ENCODE measurements at regions not wholly inside any gene's neighbourhood (a gene's known extent, or its start where the extent isn't known, plus 50 kb on each side); places are given as distances from the start of the nearest gene placed in this dataset.

DNA sequence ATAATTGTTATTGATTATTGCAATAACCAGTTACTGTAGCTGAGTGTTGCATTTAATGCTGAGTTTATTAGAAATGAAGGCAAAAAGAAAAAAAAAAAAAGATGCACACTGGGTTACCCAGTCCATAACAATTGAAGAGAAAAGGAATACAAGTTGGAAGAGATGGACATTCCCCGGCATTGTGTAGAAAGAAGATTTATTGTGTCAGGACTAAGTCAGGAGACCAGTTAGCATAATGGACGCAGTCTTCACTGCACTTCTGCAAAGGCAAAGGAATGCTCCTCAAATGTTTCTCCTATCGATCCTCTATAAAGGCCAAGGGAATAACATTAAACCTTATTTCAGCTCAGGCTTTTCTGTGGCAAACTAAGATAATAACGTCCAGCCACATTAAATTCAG lies 157.8 kb downstream of the INSIG2 start:
- Mint-ChIP-seq H3K27ac (no peak overlapping the region), H3K4me1 (no peaks in the 10 kb centered on the region)
- H3K27me3 ChIP-seq (ENCODE audit: insufficient read depth, low read length, poor library complexity, severe bottlenecking) = no peaks in the 10 kb centered on the region

DNA sequence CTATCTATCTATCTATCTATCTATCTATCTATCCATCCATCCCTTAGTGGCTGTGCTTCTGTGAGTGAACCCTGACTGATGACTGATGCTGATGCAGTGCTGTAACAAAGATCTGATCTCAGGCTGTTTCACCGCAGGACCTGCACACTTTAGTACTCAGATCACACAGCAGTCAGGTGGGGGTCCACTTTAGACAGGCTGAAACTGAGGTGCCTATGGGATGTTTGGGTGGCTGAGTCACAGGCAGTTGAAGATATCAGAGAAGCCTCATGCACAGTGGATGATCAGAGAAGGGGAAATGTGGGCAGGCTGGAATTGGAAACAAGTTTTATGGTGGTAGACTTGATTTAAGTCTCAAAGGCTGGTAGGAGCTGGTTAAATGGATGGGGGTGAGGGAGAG lies 156.4 kb downstream of the INSIG2 start:
- DNase-seq = no peak
- H3K27me3 ChIP-seq (ENCODE audit: insufficient read depth, low read length, poor library complexity, severe bottlenecking) = no peaks in the 10 kb centered on the region
- Mint-ChIP-seq H3K4me1 (no peaks in the 10 kb centered on the region), H3K27me3 (peaks cover 28 to 43% of the 10 kb centered on the region in 2 donors), H3K4me3 (no peak overlapping the region), H3K9me3 (peaks cover 0 to 3% (median 0%) of the 10 kb centered on the region in 5 donors), H3K27ac (no peak overlapping the region), H3K36me3 (no peaks in the 10 kb centered on the region)
- no peaks in the 10 kb centered on the region for H3K4me1 ChIP-seq (ENCODE audit: insufficient read depth, low read length)
- H3K27ac ChIP-seq (ENCODE audit: low read depth, low read length) = no peak overlapping the region
- no peaks in the 10 kb centered on the region for H3K9me3 ChIP-seq (ENCODE audit: low read length)
- no peaks in the 10 kb centered on the region for H3K36me3 ChIP-seq (ENCODE audit: insufficient read depth, low read length)
- POLR2A ChIA-PET = no interaction called here
- no peak overlapping the region for H3K4me3 ChIP-seq (ENCODE audit: low read length)
- CTCF ChIA-PET = no interaction called here

More for the DNA sequence above, 157.8 kb downstream of the INSIG2 start:
- no peak overlapping the region for H3K4me3 Mint-ChIP-seq
- no peak for DNase-seq
- H3K9me3 Mint-ChIP-seq = no peaks in the 10 kb centered on the region
- no peak overlapping the region for H3K27ac ChIP-seq (ENCODE audit: low read depth, low read length)
- H3K4me3 ChIP-seq (ENCODE audit: low read length) = no peak overlapping the region
- no peaks in the 10 kb centered on the region for H3K36me3 ChIP-seq (ENCODE audit: insufficient read depth, low read length)
- CTCF ChIA-PET = no interaction called here
- peaks cover 23 to 44% of the 10 kb centered on the region in 2 donors for H3K27me3 Mint-ChIP-seq
- H3K4me1 ChIP-seq (ENCODE audit: insufficient read depth, low read length) = no peaks in the 10 kb centered on the region
- H3K36me3 Mint-ChIP-seq = no peaks in the 10 kb centered on the region
- POLR2A ChIA-PET = no interaction called here
- H3K9me3 ChIP-seq (ENCODE audit: low read length) = no peaks in the 10 kb centered on the region

DNA sequence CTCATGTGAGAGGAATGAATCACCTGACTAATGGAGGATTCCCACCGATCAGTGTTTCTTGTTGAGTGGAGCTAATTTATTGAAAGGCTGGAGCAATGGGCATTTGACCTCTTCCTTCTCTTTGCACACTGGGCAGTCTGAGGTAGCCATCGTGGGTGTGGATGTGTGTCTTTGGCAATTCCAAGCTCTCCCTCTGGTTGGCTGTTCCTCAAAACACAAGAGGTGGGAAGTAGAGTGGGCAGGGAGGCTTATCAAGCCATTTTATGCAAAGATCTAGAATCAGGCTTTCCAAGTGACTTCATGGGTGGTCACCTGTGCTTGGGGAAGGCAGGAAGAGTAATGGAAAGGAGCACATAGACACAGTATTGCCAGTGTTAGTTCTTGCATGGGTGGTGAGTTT lies 154.8 kb downstream of the INSIG2 start:
- ChIA-PET POLR2A (no interaction called here), CTCF (no interaction called here)
- Histone ChIP-seq H3K27ac (ENCODE audit: low read depth, low read length) (no peak overlapping the region), H3K27me3 (ENCODE audit: insufficient read depth, low read length, poor library complexity, severe bottlenecking) (no peaks in the 10 kb centered on the region), H3K4me1 (ENCODE audit: insufficient read depth, low read length) (no peaks in the 10 kb centered on the region), H3K9me3 (ENCODE audit: low read length) (no peaks in the 10 kb centered on the region), H3K4me3 (ENCODE audit: low read length) (no peak overlapping the region), H3K36me3 (ENCODE audit: insufficient read depth, low read length) (no peaks in the 10 kb centered on the region)
- DNase-seq = no peak
- Mint-ChIP-seq H3K27me3 (peaks cover 22 to 48% of the 10 kb centered on the region in 2 donors), H3K27ac (no peak overlapping the region), H3K4me3 (no peak overlapping the region), H3K9me3 (peaks cover 0 to 6% (median 2%) of the 10 kb centered on the region in 5 donors), H3K36me3 (no peaks in the 10 kb centered on the region), H3K4me1 (no peaks in the 10 kb centered on the region)

DNA sequence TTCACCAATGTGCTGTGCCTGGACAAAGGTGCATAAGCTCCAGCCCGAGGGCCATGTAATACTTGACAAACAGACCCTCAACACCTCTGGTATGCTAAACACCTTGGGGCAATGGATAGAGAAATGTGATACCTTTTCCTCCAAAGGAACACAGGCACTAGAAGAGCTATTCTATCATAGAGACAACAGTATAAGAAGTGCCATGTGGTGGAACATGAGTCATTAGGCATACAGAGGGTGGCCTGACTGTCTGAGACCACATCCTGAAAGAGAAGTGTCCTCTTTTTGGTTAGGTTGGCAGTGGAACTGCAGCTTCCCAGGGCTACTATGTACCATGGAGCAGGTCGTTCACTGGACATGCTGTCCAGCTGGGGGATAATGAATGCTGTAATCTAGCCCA lies 153.9 kb downstream of the INSIG2 start:
- Mint-ChIP-seq H3K4me1 (no peaks in the 10 kb centered on the region), H3K27ac (no peak overlapping the region), H3K4me3 (no peak overlapping the region), H3K9me3 (peaks cover 0 to 8% (median 3%) of the 10 kb centered on the region in 5 donors), H3K27me3 (peaks cover 19 to 56% of the 10 kb centered on the region in 2 donors), H3K36me3 (no peaks in the 10 kb centered on the region)
- Histone ChIP-seq H3K9me3 (ENCODE audit: low read length) (no peaks in the 10 kb centered on the region), H3K4me3 (ENCODE audit: low read length) (no peak overlapping the region), H3K36me3 (ENCODE audit: insufficient read depth, low read length) (no peaks in the 10 kb centered on the region), H3K4me1 (ENCODE audit: insufficient read depth, low read length) (no peaks in the 10 kb centered on the region), H3K27ac (ENCODE audit: low read depth, low read length) (no peak overlapping the region), H3K27me3 (ENCODE audit: insufficient read depth, low read length, poor library complexity, severe bottlenecking) (no peaks in the 10 kb centered on the region)
- ChIA-PET POLR2A (no interaction called here), CTCF (no interaction called here)
- DNase-seq = no peak

DNA sequence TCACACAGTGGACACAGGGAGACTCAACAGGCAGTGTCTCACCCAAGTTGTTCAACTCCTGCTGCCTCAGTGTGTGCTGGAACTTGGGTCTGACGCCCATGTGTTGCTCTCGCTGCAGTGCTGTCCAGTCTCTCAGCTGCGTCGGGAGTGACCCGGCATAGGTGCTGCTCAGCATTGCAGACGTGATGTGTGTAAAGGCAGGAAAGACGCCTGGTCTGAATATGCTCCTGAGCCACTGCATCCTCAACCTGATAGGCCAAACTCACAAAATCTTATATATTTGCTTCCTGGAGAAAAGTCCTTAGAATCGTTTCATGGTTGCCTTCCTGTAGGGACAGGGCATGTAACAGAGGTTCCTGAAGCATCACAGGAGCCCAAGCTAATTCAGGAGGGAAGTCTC lies 152.9 kb downstream of the INSIG2 start:
- no peak overlapping the region for H3K27ac ChIP-seq (ENCODE audit: low read depth, low read length)
- no peak overlapping the region for H3K27ac Mint-ChIP-seq
- H3K9me3 ChIP-seq (ENCODE audit: low read length) = no peaks in the 10 kb centered on the region
- no peak overlapping the region for H3K4me3 Mint-ChIP-seq
- DNase-seq = no peak
- no peaks in the 10 kb centered on the region for H3K36me3 ChIP-seq (ENCODE audit: insufficient read depth, low read length)
- H3K27me3 ChIP-seq (ENCODE audit: insufficient read depth, low read length, poor library complexity, severe bottlenecking) = no peaks in the 10 kb centered on the region
- peaks cover 0 to 9% (median 4%) of the 10 kb centered on the region in 5 donors for H3K9me3 Mint-ChIP-seq
- ChIA-PET CTCF (no interaction called here), POLR2A (no interaction called here)
- H3K4me3 ChIP-seq (ENCODE audit: low read length) = no peak overlapping the region
- no peaks in the 10 kb centered on the region for H3K4me1 ChIP-seq (ENCODE audit: insufficient read depth, low read length)
- H3K27me3 Mint-ChIP-seq = peaks cover 23 to 55% of the 10 kb centered on the region in 2 donors
- H3K4me1 Mint-ChIP-seq = no peaks in the 10 kb centered on the region
- H3K36me3 Mint-ChIP-seq = no peaks in the 10 kb centered on the region

DNA sequence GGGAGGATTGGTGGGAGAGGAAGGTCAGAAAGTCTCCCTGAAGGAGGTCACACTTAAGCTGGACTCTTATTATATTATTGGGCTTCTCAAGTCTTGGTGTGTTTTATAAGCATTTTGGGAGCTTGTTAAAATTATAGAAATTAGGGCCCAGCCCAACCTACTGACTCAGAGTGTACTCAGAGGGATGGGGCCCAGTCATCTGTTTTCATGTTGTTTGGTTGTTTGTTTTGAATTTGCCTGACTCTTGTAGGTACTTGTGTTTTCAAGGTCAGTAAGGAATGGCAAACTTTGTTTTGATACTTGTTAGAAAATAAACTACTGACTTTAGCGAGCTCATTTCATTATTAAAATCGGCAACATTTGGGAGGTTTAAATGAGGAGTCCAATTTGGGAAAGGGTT lies 152.0 kb downstream of the INSIG2 start:
- no peak for DNase-seq
- no peak overlapping the region for H3K27ac ChIP-seq (ENCODE audit: low read depth, low read length)
- no peaks in the 10 kb centered on the region for H3K4me1 Mint-ChIP-seq
- H3K9me3 Mint-ChIP-seq = peaks cover 0 to 9% (median 4%) of the 10 kb centered on the region in 5 donors
- no peak overlapping the region for H3K4me3 Mint-ChIP-seq
- H3K27me3 Mint-ChIP-seq = peaks cover 23 to 55% of the 10 kb centered on the region in 2 donors
- H3K4me3 ChIP-seq (ENCODE audit: low read length) = no peak overlapping the region
- no peaks in the 10 kb centered on the region for H3K36me3 Mint-ChIP-seq
- ChIA-PET CTCF (no interaction called here), POLR2A (no interaction called here)
- H3K4me1 ChIP-seq (ENCODE audit: insufficient read depth, low read length) = no peaks in the 10 kb centered on the region
- no peaks in the 10 kb centered on the region for H3K36me3 ChIP-seq (ENCODE audit: insufficient read depth, low read length)
- H3K9me3 ChIP-seq (ENCODE audit: low read length) = no peaks in the 10 kb centered on the region
- H3K27me3 ChIP-seq (ENCODE audit: insufficient read depth, low read length, poor library complexity, severe bottlenecking) = no peaks in the 10 kb centered on the region
- no peak overlapping the region for H3K27ac Mint-ChIP-seq

DNA sequence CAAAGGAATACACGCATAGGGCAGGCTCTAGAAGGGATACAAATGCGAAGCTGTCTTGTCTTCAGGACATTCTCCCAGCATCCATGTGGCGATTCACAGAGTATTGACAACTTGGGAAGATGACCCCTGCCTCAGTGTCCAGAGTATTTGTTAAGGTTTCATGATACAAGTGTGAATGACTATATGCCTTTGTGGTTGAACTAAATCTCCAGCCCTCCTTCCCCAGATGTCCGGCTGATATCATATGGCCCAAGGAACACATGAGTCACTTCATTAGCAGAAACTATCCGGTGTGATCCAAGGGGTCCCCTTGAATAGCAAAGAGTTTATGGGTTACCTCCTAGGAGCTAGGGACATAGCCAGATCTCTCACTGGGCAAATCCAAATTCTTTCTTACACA lies 151.0 kb downstream of the INSIG2 start:
- H3K27me3 Mint-ChIP-seq = peaks cover 16 to 51% of the 10 kb centered on the region in 2 donors
- H3K9me3 ChIP-seq (ENCODE audit: low read length) = no peaks in the 10 kb centered on the region
- ChIA-PET POLR2A (no interaction called here), CTCF (no interaction called here)
- no peak overlapping the region for H3K27ac ChIP-seq (ENCODE audit: low read depth, low read length)
- H3K36me3 Mint-ChIP-seq = no peaks in the 10 kb centered on the region
- no peak overlapping the region for H3K27ac Mint-ChIP-seq
- no peaks in the 10 kb centered on the region for H3K36me3 ChIP-seq (ENCODE audit: insufficient read depth, low read length)
- H3K4me1 Mint-ChIP-seq = no peaks in the 10 kb centered on the region
- peaks cover 0 to 9% (median 4%) of the 10 kb centered on the region in 5 donors for H3K9me3 Mint-ChIP-seq
- no peak overlapping the region for H3K4me3 Mint-ChIP-seq
- DNase-seq = no peak
- no peak overlapping the region for H3K4me3 ChIP-seq (ENCODE audit: low read length)
- H3K4me1 ChIP-seq (ENCODE audit: insufficient read depth, low read length) = no peaks in the 10 kb centered on the region
- H3K27me3 ChIP-seq (ENCODE audit: insufficient read depth, low read length, poor library complexity, severe bottlenecking) = no peaks in the 10 kb centered on the region

DNA sequence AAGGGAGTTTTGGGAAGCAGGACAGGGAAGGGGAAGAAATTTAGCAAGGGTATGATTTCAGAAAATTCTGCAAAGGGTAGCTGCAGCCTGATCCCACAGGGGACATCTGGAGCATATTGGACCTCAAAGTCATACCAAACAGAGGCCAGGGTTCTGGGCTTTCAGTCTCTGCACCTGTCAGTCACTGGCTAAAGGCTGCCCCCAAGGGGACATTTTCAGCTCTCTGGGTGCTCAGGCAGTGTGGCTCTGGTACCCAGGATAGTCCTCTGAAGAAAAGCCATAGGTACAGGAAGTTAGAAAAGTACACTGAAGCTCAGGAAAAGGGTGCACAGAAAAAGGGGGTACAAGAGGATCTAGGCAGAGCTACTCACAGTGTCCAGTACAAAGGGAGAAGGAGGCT lies 149.2 kb downstream of the INSIG2 start:
- Histone ChIP-seq H3K36me3 (ENCODE audit: insufficient read depth, low read length) (no peaks in the 10 kb centered on the region), H3K27me3 (ENCODE audit: insufficient read depth, low read length, poor library complexity, severe bottlenecking) (no peaks in the 10 kb centered on the region), H3K4me1 (ENCODE audit: insufficient read depth, low read length) (no peaks in the 10 kb centered on the region), H3K27ac (ENCODE audit: low read depth, low read length) (no peak overlapping the region), H3K4me3 (ENCODE audit: low read length) (no peak overlapping the region), H3K9me3 (ENCODE audit: low read length) (no peaks in the 10 kb centered on the region)
- H3K27ac Mint-ChIP-seq = no peak overlapping the region
- DNase-seq = no peak
- peaks cover 16 to 57% of the 10 kb centered on the region in 2 donors for H3K27me3 Mint-ChIP-seq
- peaks cover 0 to 9% (median 4%) of the 10 kb centered on the region in 5 donors for H3K9me3 Mint-ChIP-seq
- peaks cover 0 to 2% (median 0%) of the 10 kb centered on the region in 3 donors for H3K36me3 Mint-ChIP-seq
- H3K4me1 Mint-ChIP-seq = no peaks in the 10 kb centered on the region
- no peak overlapping the region for H3K4me3 Mint-ChIP-seq
- CTCF ChIA-PET = no interaction called here
- POLR2A ChIA-PET = no interaction called here

DNA sequence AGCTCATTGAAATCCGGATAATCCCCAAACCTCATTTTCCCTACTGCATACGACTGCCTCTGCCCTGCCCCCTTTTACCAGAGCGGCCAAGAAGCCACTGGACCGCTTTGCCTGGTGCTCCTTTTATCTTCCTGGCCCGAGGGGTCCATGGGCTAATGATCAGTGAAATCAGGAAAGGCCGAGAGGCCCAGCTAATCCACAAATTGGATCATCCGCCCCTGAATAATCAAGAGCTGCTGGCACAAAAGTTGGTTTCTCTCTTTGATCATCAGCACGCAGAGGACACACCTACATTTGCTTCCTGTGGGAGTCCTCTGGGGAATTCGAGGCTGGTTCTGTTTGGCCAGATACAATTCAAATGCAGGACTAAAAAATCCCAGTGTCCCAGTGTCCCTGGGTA lies 144.5 kb downstream of the INSIG2 start:
- Mint-ChIP-seq H3K4me1 (no peaks in the 10 kb centered on the region), H3K27ac (no peak overlapping the region), H3K27me3 (peaks cover 26 to 62% of the 10 kb centered on the region in 2 donors), H3K9me3 (peaks cover 0 to 3% (median 0%) of the 10 kb centered on the region in 5 donors), H3K36me3 (peaks cover 0 to 2% (median 0%) of the 10 kb centered on the region in 3 donors), H3K4me3 (no peak overlapping the region)
- H3K36me3 ChIP-seq (ENCODE audit: insufficient read depth, low read length) = no peaks in the 10 kb centered on the region
- H3K27ac ChIP-seq (ENCODE audit: low read depth, low read length) = no peak overlapping the region
- CTCF ChIA-PET = interaction anchor here (1.1 kb wide), 1 partner anchor 186 kb away, joined by 3 read pairs; no protein-coding TSS in a partner anchor
- DNase-seq = no peak
- no peaks in the 10 kb centered on the region for H3K27me3 ChIP-seq (ENCODE audit: insufficient read depth, low read length, poor library complexity, severe bottlenecking)
- no peaks in the 10 kb centered on the region for H3K4me1 ChIP-seq (ENCODE audit: insufficient read depth, low read length)
- POLR2A ChIA-PET = no interaction called here
- no peaks in the 10 kb centered on the region for H3K9me3 ChIP-seq (ENCODE audit: low read length)
- H3K4me3 ChIP-seq (ENCODE audit: low read length) = no peak overlapping the region
